ENCODE measurements at regions not wholly inside any gene's neighbourhood (a gene's known extent, or its start where the extent isn't known, plus 50 kb on each side); places are given as distances from the start of the nearest gene placed in this dataset.

DNA sequence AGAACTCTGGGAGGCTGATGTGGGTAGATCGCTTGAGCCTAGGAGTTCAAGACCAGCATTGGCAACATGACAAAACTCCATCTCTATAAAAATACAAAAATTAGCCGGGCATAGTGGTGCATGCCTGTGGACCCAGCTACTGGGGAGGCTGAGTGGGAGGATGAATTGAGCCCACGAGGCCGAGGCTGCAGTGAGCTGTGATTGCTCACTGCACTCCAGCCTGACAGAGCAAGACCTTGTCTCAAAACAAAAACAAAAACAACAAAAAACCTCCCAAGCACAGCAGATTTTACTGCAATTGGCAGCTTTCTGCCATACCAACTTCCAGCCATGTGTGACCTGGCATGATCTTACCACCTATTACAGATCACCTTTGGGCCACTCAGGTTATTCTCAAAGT lies 57.7 kb upstream of the LRPPRC start:
- Histone ChIP-seq H2BK20ac (ENCODE audit: low read depth, low read length, poor library complexity, severe bottlenecking) (no peak overlapping the region), H3K14ac (ENCODE audit: insufficient read depth, low read length) (no peak overlapping the region), H2BK120ac (ENCODE audit: low read depth, low read length, poor library complexity, severe bottlenecking) (no peak overlapping the region), H3K4ac (ENCODE audit: low read depth, low read length) (no peak overlapping the region), H3K9ac (ENCODE audit: extremely low read depth, insufficient read length, low read length) (no peak overlapping the region), H3K23ac (ENCODE audit: insufficient read length, low read depth, low read length) (no peak overlapping the region), H3K27ac (ENCODE audit: insufficient read length, low read depth, low read length) (no peak overlapping the region), H3K79me2 (ENCODE audit: insufficient read depth, low read length) (no peaks in the 10 kb centered on the region), H3K4me1 (ENCODE audit: insufficient read depth, low read length) (peaks cover 13% of the 10 kb centered on the region; the same call in 1 of the 2 replicates), H2BK12ac (ENCODE audit: insufficient read length, low read depth, low read length) (no peak overlapping the region), H2BK5ac (ENCODE audit: insufficient read length, low read length) (no peak overlapping the region), H2BK15ac (ENCODE audit: low read depth, low read length) (no peak overlapping the region), H4K8ac (replicated peaks; ENCODE audit: insufficient read length, low read depth, low read length) (no peak overlapping the region), H3K18ac (ENCODE audit: insufficient read length, low read depth, low read length) (no peak overlapping the region), H4K91ac (ENCODE audit: insufficient read length, low read depth, low read length) (no peak overlapping the region), H4K5ac (ENCODE audit: insufficient read length, low read depth, low read length) (no peak overlapping the region), H4K20me1 (ENCODE audit: control insufficient read depth, insufficient read depth, insufficient read length) (no peaks in the 10 kb centered on the region), H3K9me3 (ENCODE audit: control insufficient read depth, low read depth, low read length) (no peaks in the 10 kb centered on the region), H3K23me2 (ENCODE audit: insufficient read length, low read depth, low read length, poor library complexity, severe bottlenecking) (no peaks in the 10 kb centered on the region), H3K79me1 (ENCODE audit: insufficient read depth, low read depth, low read length, poor library complexity, severe bottlenecking) (no peaks in the 10 kb centered on the region), H3K27me3 (ENCODE audit: insufficient read depth, low read length) (no peaks in the 10 kb centered on the region), H3T11ph (ENCODE audit: low read length) (no peak overlapping the region), H3K56ac (ENCODE audit: insufficient read length, low read depth, low read length) (no peak overlapping the region), H3K4me2 (ENCODE audit: insufficient read depth, insufficient read length, low read length) (no peak overlapping the region), H2AK5ac (ENCODE audit: insufficient read length, low read length) (no peak overlapping the region), H2AFZ (ENCODE audit: low read length) (no peak overlapping the region)
- no peak overlapping the region for H3K4me3 Mint-ChIP-seq
- DNase-seq, result no peak
- H3K27me3 Mint-ChIP-seq (ENCODE audit: low read depth), result peaks cover 20% of the 10 kb centered on the region
- H3K9me3 Mint-ChIP-seq, result no peaks in the 10 kb centered on the region; a peak in 2 of 5 replicates
- peaks cover 0 to 2% (median 0%) of the 10 kb centered on the region in 3 experiments; a peak in 1 of 7 replicates for H3K36me3 Mint-ChIP-seq (ENCODE audit: insufficient read depth in 1 of 3, low read depth in 3 of 3)
- peaks cover 21 to 23% of the 10 kb centered on the region in 2 experiments for H3K4me1 Mint-ChIP-seq
- H3K27ac Mint-ChIP-seq, result peak overlapping the region in 1 of 3 experiments; percentile 38; a peak in 1 of 7 replicates
- TF ChIP-seq, protein P1, sequence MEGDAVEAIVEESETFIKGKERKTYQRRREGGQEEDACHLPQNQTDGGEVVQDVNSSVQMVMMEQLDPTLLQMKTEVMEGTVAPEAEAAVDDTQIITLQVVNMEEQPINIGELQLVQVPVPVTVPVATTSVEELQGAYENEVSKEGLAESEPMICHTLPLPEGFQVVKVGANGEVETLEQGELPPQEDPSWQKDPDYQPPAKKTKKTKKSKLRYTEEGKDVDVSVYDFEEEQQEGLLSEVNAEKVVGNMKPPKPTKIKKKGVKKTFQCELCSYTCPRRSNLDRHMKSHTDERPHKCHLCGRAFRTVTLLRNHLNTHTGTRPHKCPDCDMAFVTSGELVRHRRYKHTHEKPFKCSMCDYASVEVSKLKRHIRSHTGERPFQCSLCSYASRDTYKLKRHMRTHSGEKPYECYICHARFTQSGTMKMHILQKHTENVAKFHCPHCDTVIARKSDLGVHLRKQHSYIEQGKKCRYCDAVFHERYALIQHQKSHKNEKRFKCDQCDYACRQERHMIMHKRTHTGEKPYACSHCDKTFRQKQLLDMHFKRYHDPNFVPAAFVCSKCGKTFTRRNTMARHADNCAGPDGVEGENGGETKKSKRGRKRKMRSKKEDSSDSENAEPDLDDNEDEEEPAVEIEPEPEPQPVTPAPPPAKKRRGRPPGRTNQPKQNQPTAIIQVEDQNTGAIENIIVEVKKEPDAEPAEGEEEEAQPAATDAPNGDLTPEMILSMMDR (conservative IDR thresholded peaks at IDR 0.05), result no peak
- WGBS (ENCODE audit: extremely low coverage, insufficient read length, low lambda C conversion rate), result no CpG with 5 or more reads among the region's 4 CpGs
